Activated CD4-positive, alpha-beta T cell treated with anti-CD3 and anti-CD28 coated beads, Interleukin-2, amount 10 ng/mL, durations not matched to agents 7 days and 5 days (primary cell): ENCODE measurements at regions not wholly inside any gene's neighbourhood (a gene's known extent, or its start where the extent isn't known, plus 50 kb on each side); places are given as distances from the start of the nearest gene placed in this dataset.

Experiments used
- CTCF ChIA-PET: fragments of 350-600 bp; sonication (Branson Sonifier 250); formaldehyde crosslinking; loops from one replicate; lab custom pipeline; 2021; ENCODE audit warnings: antibody characterized with exemption; lab: Charles Lee
- POLR2A ChIA-PET: fragments of 350-600 bp; sonication (Branson Sonifier 250); formaldehyde crosslinking; loops from one replicate; lab custom pipeline; 2021; ENCODE audit warnings: antibody characterized with exemption; lab: Charles Lee
- DNase-seq: peaks from one replicate; pipeline ENCODE4 v3.0.0-alpha.2; 2020
- H3K27ac Mint-ChIP-seq: one replicate; pipeline ENCODE4 v1.8.0; 2021; ENCODE audit warnings: mild to moderate bottlenecking, moderate library complexity, mixed read lengths
- H3K27me3 Mint-ChIP-seq: one replicate; pipeline ENCODE4 v1.8.0; 2021; ENCODE audit warnings: mixed read lengths
- H3K36me3 Mint-ChIP-seq: one replicate; pipeline ENCODE4 v1.8.0; 2021; ENCODE audit warnings: low read depth, mixed read lengths
- H3K4me1 Mint-ChIP-seq: one replicate; pipeline ENCODE4 v1.8.0; 2021; ENCODE audit warnings: mixed read lengths
- H3K4me3 Mint-ChIP-seq: one replicate; pipeline ENCODE4 v1.8.0; 2021; ENCODE audit warnings: mild to moderate bottlenecking, moderate library complexity, mixed read lengths
- H3K9me3 Mint-ChIP-seq: one replicate; pipeline ENCODE4 v1.8.0; 2021; ENCODE audit warnings: mixed read lengths

GRCh38 chr11:128205796-128206195 is 381.6 kb downstream of the ETS1 start:
- Mint-ChIP-seq H3K4me1 (peaks cover 8% of the 10 kb centered on the region), H3K9me3 (peaks cover 12% of the 10 kb centered on the region), H3K4me3 (no peak overlapping the region), H3K27ac (no peak overlapping the region), H3K36me3 (peaks cover 6% of the 10 kb centered on the region), H3K27me3 (no peaks in the 10 kb centered on the region)
- POLR2A ChIA-PET = no interaction called here
- DNase-seq = no peak
- CTCF ChIA-PET = no interaction called here

GRCh38 chr11:128204898-128205297 is 382.5 kb downstream of the ETS1 start:
- Mint-ChIP-seq H3K9me3 (peaks cover 12% of the 10 kb centered on the region), H3K4me3 (no peak overlapping the region), H3K27me3 (no peaks in the 10 kb centered on the region), H3K4me1 (peaks cover 8% of the 10 kb centered on the region), H3K27ac (no peak overlapping the region), H3K36me3 (peaks cover 6% of the 10 kb centered on the region)
- no peak for DNase-seq
- ChIA-PET POLR2A (no interaction called here), CTCF (no interaction called here)

GRCh38 chr11:128201801-128202200 is 385.6 kb downstream of the ETS1 start:
- ChIA-PET CTCF (interaction anchor here (0.5 to 1.5 kb wide), 2 partner anchors 11 to 845 kb away, joined by 3 read pairs; no protein-coding TSS in a partner anchor), POLR2A (no interaction called here)
- Mint-ChIP-seq H3K9me3 (peaks cover 7% of the 10 kb centered on the region), H3K4me1 (peaks cover 4% of the 10 kb centered on the region), H3K4me3 (no peak overlapping the region), H3K27me3 (no peaks in the 10 kb centered on the region), H3K27ac (no peak overlapping the region), H3K36me3 (peaks cover 4% of the 10 kb centered on the region)
- no peak for DNase-seq

- Mint-ChIP-seq H3K9me3 (peaks cover 3% of the 10 kb centered on the region), H3K4me3 (no peak overlapping the region), H3K36me3 (peaks cover under 1% of the 10 kb centered on the region), H3K27me3 (no peaks in the 10 kb centered on the region), H3K27ac (no peak overlapping the region), H3K4me1 (peaks cover 6% of the 10 kb centered on the region)
- DNase-seq = no peak
- CTCF ChIA-PET = interaction anchor here (1.5 kb wide), 1 partner anchor 12 kb away, joined by 3 read pairs; no protein-coding TSS in a partner anchor
- POLR2A ChIA-PET = no interaction called here
Observed at GRCh38 chr11:128201009-128201408, 386.3 kb downstream of the ETS1 start.

- no peak overlapping the region for H3K27ac Mint-ChIP-seq
- DNase-seq = no peak
- ChIA-PET POLR2A (no interaction called here), CTCF (interaction anchor here (1.5 kb wide), 1 partner anchor 12 kb away, joined by 3 read pairs; no protein-coding TSS in a partner anchor)
- no peaks in the 10 kb centered on the region for H3K36me3 Mint-ChIP-seq
- peaks cover 9% of the 10 kb centered on the region for H3K4me1 Mint-ChIP-seq
- no peaks in the 10 kb centered on the region for H3K27me3 Mint-ChIP-seq
- H3K9me3 Mint-ChIP-seq = no peaks in the 10 kb centered on the region
- no peak overlapping the region for H3K4me3 Mint-ChIP-seq
Observed at GRCh38 chr11:128200467-128200866, 386.9 kb downstream of the ETS1 start.

- H3K27ac Mint-ChIP-seq = no peak overlapping the region
- ChIA-PET POLR2A (no interaction called here), CTCF (interaction anchor here (0.9 to 1.5 kb wide), 3 partner anchors 10 to 432 kb away, joined by 3 to 4 read pairs (median 3); no protein-coding TSS in a partner anchor)
- H3K9me3 Mint-ChIP-seq = no peaks in the 10 kb centered on the region
- H3K4me3 Mint-ChIP-seq = no peak overlapping the region
- H3K36me3 Mint-ChIP-seq = no peaks in the 10 kb centered on the region
- H3K4me1 Mint-ChIP-seq = peaks cover 30% of the 10 kb centered on the region
- DNase-seq = no peak
- H3K27me3 Mint-ChIP-seq = peaks cover 2% of the 10 kb centered on the region
Observed at GRCh38 chr11:128198216-128198772, 389.1 kb downstream of the ETS1 start.

- Mint-ChIP-seq H3K4me3 (no peak overlapping the region), H3K27me3 (peaks cover 3% of the 10 kb centered on the region), H3K36me3 (no peaks in the 10 kb centered on the region), H3K9me3 (no peaks in the 10 kb centered on the region), H3K27ac (no peak overlapping the region), H3K4me1 (peaks cover 27% of the 10 kb centered on the region)
- ChIA-PET POLR2A (no interaction called here), CTCF (no interaction called here)
- no peak for DNase-seq
Observed at GRCh38 chr11:128196235-128196634, 391.1 kb downstream of the ETS1 start.

- Mint-ChIP-seq H3K9me3 (no peaks in the 10 kb centered on the region), H3K27ac (no peak overlapping the region), H3K36me3 (no peaks in the 10 kb centered on the region), H3K4me3 (no peak overlapping the region), H3K4me1 (peaks cover 28% of the 10 kb centered on the region), H3K27me3 (peaks cover 3% of the 10 kb centered on the region)
- DNase-seq = no peak
- ChIA-PET CTCF (no interaction called here), POLR2A (no interaction called here)
Observed at GRCh38 chr11:128195756-128196155, 391.6 kb downstream of the ETS1 start.

GRCh38 chr11:128195057-128195751 is 392.2 kb downstream of the ETS1 start:
- Mint-ChIP-seq H3K36me3 (no peaks in the 10 kb centered on the region), H3K4me1 (peaks cover 34% of the 10 kb centered on the region), H3K4me3 (peak overlapping the region; percentile 8), H3K27ac (peak overlapping the region; percentile 9), H3K27me3 (peaks cover 3% of the 10 kb centered on the region), H3K9me3 (no peaks in the 10 kb centered on the region)
- peak; percentile 76 for DNase-seq
- CTCF ChIA-PET = no interaction called here
- POLR2A ChIA-PET = interaction anchor here (0.7 kb wide), 1 partner anchor 48 kb away, joined by 3 read pairs; no protein-coding TSS in a partner anchor

GRCh38 chr11:128194216-128194615 is 393.1 kb downstream of the ETS1 start:
- Mint-ChIP-seq H3K36me3 (no peaks in the 10 kb centered on the region), H3K27ac (no peak overlapping the region), H3K27me3 (peaks cover 3% of the 10 kb centered on the region), H3K9me3 (no peaks in the 10 kb centered on the region), H3K4me1 (peaks cover 39% of the 10 kb centered on the region), H3K4me3 (no peak overlapping the region)
- no peak for DNase-seq
- POLR2A ChIA-PET = interaction anchor here (0.7 kb wide), 1 partner anchor 49 kb away, joined by 3 read pairs; no protein-coding TSS in a partner anchor
- CTCF ChIA-PET = no interaction called here

- no peaks in the 10 kb centered on the region for H3K36me3 Mint-ChIP-seq
Observed at GRCh38 chr11:128193615-128194014, 393.7 kb downstream of the ETS1 start.

GRCh38 chr11:128190312-128190711 is 397.0 kb downstream of the ETS1 start:
- no peak overlapping the region for H3K4me3 Mint-ChIP-seq

More at GRCh38 chr11:128193615-128194014, 393.7 kb downstream of the ETS1 start:
- peaks cover 39% of the 10 kb centered on the region for H3K4me1 Mint-ChIP-seq
- DNase-seq = no peak
- H3K27me3 Mint-ChIP-seq = peaks cover 3% of the 10 kb centered on the region
- POLR2A ChIA-PET = no interaction called here
- H3K4me3 Mint-ChIP-seq = no peak overlapping the region
- no peak overlapping the region for H3K27ac Mint-ChIP-seq
- CTCF ChIA-PET = no interaction called here
- H3K9me3 Mint-ChIP-seq = no peaks in the 10 kb centered on the region

GRCh38 chr11:128189823-128190222 is 397.5 kb downstream of the ETS1 start:
- POLR2A ChIA-PET = no interaction called here
- Mint-ChIP-seq H3K27ac (no peak overlapping the region), H3K36me3 (peaks cover 2% of the 10 kb centered on the region), H3K27me3 (peaks cover 3% of the 10 kb centered on the region), H3K9me3 (peaks cover 11% of the 10 kb centered on the region), H3K4me1 (peaks cover 27% of the 10 kb centered on the region), H3K4me3 (no peak overlapping the region)
- DNase-seq = no peak
- CTCF ChIA-PET = interaction anchor here (0.8 to 2.7 kb wide), 4 partner anchors 10 to 32 kb away, joined by 3 to 9 read pairs (median 4); no protein-coding TSS in a partner anchor

More at GRCh38 chr11:128190312-128190711, 397.0 kb downstream of the ETS1 start:
- ChIA-PET CTCF (interaction anchor here (0.7 to 2.7 kb wide), 3 partner anchors 11 to 18 kb away, joined by 3 to 9 read pairs (median 3); no protein-coding TSS in a partner anchor), POLR2A (no interaction called here)
- Mint-ChIP-seq H3K4me1 (peaks cover 32% of the 10 kb centered on the region), H3K27ac (no peak overlapping the region), H3K27me3 (peaks cover 3% of the 10 kb centered on the region), H3K9me3 (peaks cover 9% of the 10 kb centered on the region), H3K36me3 (peaks cover 2% of the 10 kb centered on the region)
- no peak for DNase-seq
